Calu3 (cell line): ENCODE measurements at regions not wholly inside any gene's neighbourhood (a gene's known extent, or its start where the extent isn't known, plus 50 kb on each side); places are given as distances from the start of the nearest gene placed in this dataset.

Source experiments
- BruUV-seq: library from RNA; stranded (reverse); fragments of 400-500 nt; replicated peaks from 2 replicates; lab custom pipeline; 2021; lab: Mats Ljungman, UMichigan
- CTCF ChIA-PET: fragments of 300-600 bp; sonication (Branson Sonifier 250); formaldehyde crosslinking; loops from one replicate; lab custom pipeline; 2022; ENCODE audit warnings: antibody characterized with exemption; lab: Charles Lee
- DNase-seq: peaks from one replicate; pipeline ENCODE4 v3.0.0; 2022
- H3K27ac Mint-ChIP-seq: one replicate; pipeline ENCODE4 v1.8.0; 2022; ENCODE audit warnings: mixed read lengths; ENCODE audit not compliant: unreplicated experiment
- H3K27me3 Mint-ChIP-seq: one replicate; pipeline ENCODE4 v1.8.0; 2022; ENCODE audit warnings: mixed read lengths; ENCODE audit not compliant: unreplicated experiment
- H3K36me3 Mint-ChIP-seq: one replicate; pipeline ENCODE4 v1.8.0; 2022; ENCODE audit warnings: mild to moderate bottlenecking, moderate library complexity, mixed read lengths; ENCODE audit not compliant: insufficient read depth, unreplicated experiment
- H3K4me1 Mint-ChIP-seq: one replicate; pipeline ENCODE4 v1.8.0; 2022; ENCODE audit warnings: mild to moderate bottlenecking, low read depth, mixed read lengths; ENCODE audit not compliant: unreplicated experiment
- H3K4me3 Mint-ChIP-seq: one replicate; pipeline ENCODE4 v1.8.0; 2022; ENCODE audit warnings: mild to moderate bottlenecking, low read depth, moderate library complexity, mixed read lengths; ENCODE audit not compliant: unreplicated experiment
- H3K9me3 Mint-ChIP-seq: one replicate; pipeline ENCODE4 v1.8.0; 2022; ENCODE audit warnings: low read depth, mixed read lengths; ENCODE audit not compliant: unreplicated experiment
- intact Hi-C: fragments of 100-400 bp; cut with micrococcal nuclease; formaldehyde crosslinking; loops from one replicate; pipeline ENCODE4 v1.10.0; 2022; ENCODE audit not compliant: unreplicated experiment
- TF ChIP-seq, protein P1 (sequence below): fragments of 200-600 bp; IDR thresholded peaks from one replicate; pipeline ENCODE4 v1.8.0; 2022; ENCODE audit warnings: antibody characterized with exemption; ENCODE audit not compliant: unreplicated experiment

DNA sequence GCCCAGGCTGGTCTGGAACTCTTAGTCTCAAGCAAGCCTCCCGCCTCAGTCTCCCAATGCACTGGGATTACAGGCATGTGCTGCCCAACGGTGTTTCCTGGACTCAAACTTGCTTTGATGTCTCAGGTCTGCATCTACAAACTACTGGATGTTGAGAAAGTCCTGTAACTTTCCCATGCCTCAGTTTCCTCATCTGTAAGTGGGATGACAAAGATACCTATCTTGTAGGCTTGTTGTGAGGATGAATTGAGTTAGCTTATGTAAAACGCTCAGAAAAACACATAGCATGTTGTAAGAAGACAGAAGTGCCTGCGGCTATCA, 63.6 kb upstream of the NUDT4 start:
- Mint-ChIP-seq H3K36me3 (peaks cover 31% of the 10 kb centered on the region), H3K4me1 (peaks cover 61% of the 10 kb centered on the region), H3K4me3 (peak overlapping the region; percentile 80), H3K27me3 (no peaks in the 10 kb centered on the region), H3K27ac (peak overlapping the region; percentile 81), H3K9me3 (no peaks in the 10 kb centered on the region)
- intact Hi-C loops = loop anchor here (2.0 to 10.0 kb wide), 3 partner anchors 227 to 327 kb away; no protein-coding TSS in a partner anchor
- BruUV-seq = no TSS peak
- DNase-seq = no peak
- CTCF ChIA-PET = no interaction called here
- TF ChIP-seq, protein P1, sequence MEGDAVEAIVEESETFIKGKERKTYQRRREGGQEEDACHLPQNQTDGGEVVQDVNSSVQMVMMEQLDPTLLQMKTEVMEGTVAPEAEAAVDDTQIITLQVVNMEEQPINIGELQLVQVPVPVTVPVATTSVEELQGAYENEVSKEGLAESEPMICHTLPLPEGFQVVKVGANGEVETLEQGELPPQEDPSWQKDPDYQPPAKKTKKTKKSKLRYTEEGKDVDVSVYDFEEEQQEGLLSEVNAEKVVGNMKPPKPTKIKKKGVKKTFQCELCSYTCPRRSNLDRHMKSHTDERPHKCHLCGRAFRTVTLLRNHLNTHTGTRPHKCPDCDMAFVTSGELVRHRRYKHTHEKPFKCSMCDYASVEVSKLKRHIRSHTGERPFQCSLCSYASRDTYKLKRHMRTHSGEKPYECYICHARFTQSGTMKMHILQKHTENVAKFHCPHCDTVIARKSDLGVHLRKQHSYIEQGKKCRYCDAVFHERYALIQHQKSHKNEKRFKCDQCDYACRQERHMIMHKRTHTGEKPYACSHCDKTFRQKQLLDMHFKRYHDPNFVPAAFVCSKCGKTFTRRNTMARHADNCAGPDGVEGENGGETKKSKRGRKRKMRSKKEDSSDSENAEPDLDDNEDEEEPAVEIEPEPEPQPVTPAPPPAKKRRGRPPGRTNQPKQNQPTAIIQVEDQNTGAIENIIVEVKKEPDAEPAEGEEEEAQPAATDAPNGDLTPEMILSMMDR = no peak

DNA sequence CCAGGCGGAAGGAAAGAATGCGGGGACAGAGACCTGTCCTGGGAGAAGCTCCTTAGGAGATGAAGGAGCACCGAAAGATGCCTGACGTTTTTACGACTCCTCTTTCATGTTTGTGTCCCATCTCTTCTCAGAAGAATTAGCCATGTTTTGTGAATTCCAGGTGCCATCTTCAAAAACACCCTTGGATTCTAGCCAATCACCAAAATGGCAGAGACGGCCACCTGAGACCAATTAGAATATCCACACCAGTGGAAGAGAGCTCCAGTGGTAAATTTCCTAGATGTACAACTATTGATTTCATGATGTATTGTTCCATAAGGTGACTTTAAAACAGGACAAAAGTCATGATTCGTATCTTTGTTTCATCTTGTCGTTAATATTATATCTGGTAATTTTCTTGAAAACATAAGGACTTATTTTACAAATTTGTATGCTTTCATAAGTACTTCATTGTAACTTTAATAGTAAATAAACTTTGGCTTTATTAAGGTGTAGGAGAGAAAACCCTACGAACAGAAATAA, 62.3 kb upstream of the NUDT4 start:
- no peak for DNase-seq
- TSS peak; percentile 95 for BruUV-seq
- Mint-ChIP-seq H3K36me3 (peaks cover 34% of the 10 kb centered on the region), H3K27me3 (no peaks in the 10 kb centered on the region), H3K4me3 (peak overlapping the region; percentile 80), H3K4me1 (peaks cover 67% of the 10 kb centered on the region), H3K27ac (peak overlapping the region; percentile 81), H3K9me3 (no peaks in the 10 kb centered on the region)
- TF ChIP-seq, protein P1 = no peak
- intact Hi-C loops = loop anchor here (2.0 to 10.0 kb wide), 3 partner anchors 168 to 291 kb away; no protein-coding TSS in a partner anchor
- CTCF ChIA-PET = interaction anchor here (0.6 to 1.1 kb wide), 3 partner anchors 33 to 495 kb away, joined by 3 to 5 read pairs (median 3); no protein-coding TSS in a partner anchor

DNA sequence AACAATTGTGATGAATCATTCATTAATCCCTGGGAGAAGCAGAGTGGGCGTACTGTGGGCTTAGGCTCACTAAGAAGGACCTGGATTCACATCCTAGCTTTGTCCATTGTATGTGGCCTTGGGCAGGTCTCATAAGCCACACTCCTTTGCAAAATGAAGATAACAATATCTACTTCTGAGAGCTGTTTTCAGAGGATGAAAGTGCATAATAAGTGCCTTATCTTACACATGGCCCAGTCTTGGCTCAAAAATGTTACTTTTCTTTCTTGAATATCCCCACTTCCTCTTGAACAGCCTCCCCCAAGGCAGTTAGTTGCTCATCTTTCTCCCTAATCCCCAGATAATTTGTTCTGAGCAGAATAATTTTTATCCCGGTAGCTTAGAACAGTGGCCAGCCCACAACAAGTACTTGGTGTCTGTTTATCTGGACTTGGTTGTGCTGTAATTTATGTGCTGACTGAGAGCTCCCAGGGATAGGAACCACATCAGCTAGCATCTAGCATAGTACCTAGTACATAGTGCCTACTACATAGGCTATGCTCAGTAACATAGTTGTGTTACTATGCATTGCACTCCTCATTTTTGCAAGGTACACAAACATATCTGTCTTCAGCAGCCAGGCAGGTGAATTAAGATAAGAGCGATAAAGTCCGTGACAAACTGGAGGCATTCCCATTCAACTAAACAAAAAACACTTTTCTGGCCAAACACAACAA, 61.7 kb upstream of the NUDT4 start:
- Mint-ChIP-seq H3K4me3 (peak overlapping the region; percentile 80), H3K36me3 (peaks cover 34% of the 10 kb centered on the region), H3K27ac (peak overlapping the region; percentile 81), H3K27me3 (no peaks in the 10 kb centered on the region), H3K9me3 (no peaks in the 10 kb centered on the region), H3K4me1 (peaks cover 67% of the 10 kb centered on the region)
- DNase-seq = no peak
- CTCF ChIA-PET = interaction anchor here (0.6 to 1.1 kb wide), 2 partner anchors 64 to 494 kb away, joined by 3 to 5 read pairs; no protein-coding TSS in a partner anchor
- TF ChIP-seq, protein P1 = no peak
- no TSS peak for BruUV-seq
- intact Hi-C loops = loop anchor here (2.0 to 10.0 kb wide), 3 partner anchors 169 to 291 kb away; no protein-coding TSS in a partner anchor

DNA sequence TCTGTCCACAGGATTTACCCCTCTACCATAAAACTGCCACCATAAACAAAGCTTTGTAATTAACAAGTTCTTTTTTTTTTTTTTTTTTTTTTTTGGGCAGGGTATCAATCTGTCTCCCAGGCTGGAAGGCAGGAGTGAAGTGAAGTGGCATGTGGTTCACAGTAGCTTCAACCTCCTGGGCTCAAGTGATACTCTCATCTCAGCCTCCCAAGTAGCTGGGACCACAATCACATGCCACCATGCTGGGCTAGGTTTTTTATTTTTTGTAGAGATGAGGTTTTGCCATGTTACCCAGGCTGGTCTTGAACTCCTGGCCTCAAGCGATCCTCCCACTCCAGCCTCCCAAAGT, 61.1 kb upstream of the NUDT4 start:
- TF ChIP-seq, protein P1 = no peak
- no TSS peak for BruUV-seq
- intact Hi-C loops = loop anchor here (5.0 to 10.0 kb wide), 2 partner anchors 169 to 292 kb away; no protein-coding TSS in a partner anchor
- Mint-ChIP-seq H3K9me3 (no peaks in the 10 kb centered on the region), H3K4me3 (peak overlapping the region; percentile 80), H3K27me3 (no peaks in the 10 kb centered on the region), H3K27ac (peak overlapping the region; percentile 81), H3K36me3 (peaks cover 34% of the 10 kb centered on the region), H3K4me1 (peaks cover 67% of the 10 kb centered on the region)
- CTCF ChIA-PET = interaction anchor here (0.7 kb wide), 1 partner anchor 294 kb away, joined by 6 read pairs; no protein-coding TSS in a partner anchor
- no peak for DNase-seq
